CD4-positive, alpha-beta T cell treated with Interleukin-1 beta for 1 hour (primary cell): ENCODE measurements at regions not wholly inside any gene's neighbourhood (a gene's known extent, or its start where the extent isn't known, plus 50 kb on each side); places are given as distances from the start of the nearest gene placed in this dataset.
"Not testable (repeated sequence)": the region's sequence is repeated elsewhere in the genome, so short reads cannot be mapped to it uniquely, and the experiment has no call there.

Experiments
- DNase-seq, 2 donors: peaks; one replicate each; pipeline ENCODE4 v3.0.0-alpha.2; 2020 to 2022

GRCh38 chr1:224028802-224029201, 85.1 kb upstream of the FBXO28 start:
- not testable (repeated sequence) for DNase-seq

GRCh38 chr1:224023122-224023521, 90.8 kb upstream of the FBXO28 start:
- not testable (repeated sequence) for DNase-seq

- DNase-seq = not testable (repeated sequence)
Observed at GRCh38 chr1:224022249-224022970, 91.5 kb upstream of the FBXO28 start.

- not testable (repeated sequence) for DNase-seq
Observed at GRCh38 chr1:224019866-224020265, 94.0 kb upstream of the FBXO28 start.

- DNase-seq = not testable (repeated sequence)
Observed at GRCh38 chr1:224015782-224016181, 98.1 kb upstream of the FBXO28 start.

GRCh38 chr1:224014330-224014649, 99.6 kb upstream of the FBXO28 start:
- DNase-seq = no peak

- not testable (repeated sequence) for DNase-seq
Observed at GRCh38 chr1:224013626-224014329, 100.1 kb upstream of the FBXO28 start.

- not testable (repeated sequence) for DNase-seq
Observed at GRCh38 chr1:224012807-224013434, 101.0 kb upstream of the FBXO28 start.

GRCh38 chr1:224012162-224012561, 101.7 kb upstream of the FBXO28 start:
- DNase-seq = not testable (repeated sequence)

GRCh38 chr1:224011751-224012150, 102.2 kb upstream of the FBXO28 start:
- not testable (repeated sequence) for DNase-seq

GRCh38 chr1:224011153-224011552, 102.8 kb upstream of the FBXO28 start:
- not testable (repeated sequence) for DNase-seq

- DNase-seq = not testable (repeated sequence)
Observed at GRCh38 chr1:224005973-224006372, 107.9 kb upstream of the FBXO28 start.

- DNase-seq = peak; percentile 56 to 69
Observed at GRCh38 chr1:224004552-224005315, 109.2 kb upstream of the FBXO28 start.

GRCh38 chr1:224003896-224004295, 110.0 kb upstream of the FBXO28 start:
- DNase-seq = not testable (repeated sequence)

GRCh38 chr1:224001757-224002156, 112.2 kb upstream of the FBXO28 start:
- not testable (repeated sequence) for DNase-seq

GRCh38 chr1:223999761-224000160, 114.2 kb upstream of the FBXO28 start:
- not testable (repeated sequence) for DNase-seq

- not testable (repeated sequence) for DNase-seq
Observed at GRCh38 chr1:223998676-223999455, 115.0 kb upstream of the FBXO28 start.

- DNase-seq = not testable (repeated sequence)
Observed at GRCh38 chr1:223996376-223996775, 117.5 kb upstream of the FBXO28 start.

GRCh38 chr1:223992456-223993246, 121.3 kb upstream of the FBXO28 start:
- DNase-seq = peak; percentile 100

- DNase-seq = not testable (repeated sequence)
Observed at GRCh38 chr1:223991297-223991857, 122.5 kb upstream of the FBXO28 start.

- DNase-seq = not testable (repeated sequence)
Observed at GRCh38 chr1:223961985-223962384, 116.2 kb upstream of the TP53BP2 start.
